Activated CD4-positive, alpha-beta T cell treated with anti-CD3 and anti-CD28 coated beads, Interleukin-2, amount 50 U/mL, for 1 hour (primary cell): ENCODE measurements at regions not wholly inside any gene's neighbourhood (a gene's known extent, or its start where the extent isn't known, plus 50 kb on each side); places are given as distances from the start of the nearest gene placed in this dataset.

Source experiments
- DNase-seq: peaks from one replicate; pipeline ENCODE4 v3.0.0-alpha.2; 2020

GRCh38 chr5:68456756-68457217 lies 241.2 kb downstream of the PIK3R1 start:
- no peak for DNase-seq

- DNase-seq, result no peak
Observed at GRCh38 chr5:68457285-68457684, 241.7 kb downstream of the PIK3R1 start.

GRCh38 chr5:68458416-68459021 lies 243.0 kb downstream of the PIK3R1 start:
- peak; percentile 9 for DNase-seq

- no peak for DNase-seq
Observed at GRCh38 chr5:68459093-68459809, 243.7 kb downstream of the PIK3R1 start.

GRCh38 chr5:68459810-68460139 lies 244.2 kb downstream of the PIK3R1 start:
- DNase-seq, result no peak

- DNase-seq, result peak; percentile 13
Observed at GRCh38 chr5:68460147-68460798, 244.7 kb downstream of the PIK3R1 start.

- DNase-seq, result no peak
Observed at GRCh38 chr5:68463606-68464005, 248.1 kb downstream of the PIK3R1 start.

GRCh38 chr5:68464424-68464823 lies 248.9 kb downstream of the PIK3R1 start:
- peak; percentile 14 for DNase-seq

GRCh38 chr5:68465133-68465532 lies 249.6 kb downstream of the PIK3R1 start:
- peak; percentile 9 for DNase-seq

- DNase-seq, result no peak
Observed at GRCh38 chr5:68465934-68466551, 250.5 kb downstream of the PIK3R1 start.

GRCh38 chr5:68467208-68467607 lies 251.7 kb downstream of the PIK3R1 start:
- DNase-seq, result no peak

GRCh38 chr5:68467794-68468193 lies 252.2 kb downstream of the PIK3R1 start:
- DNase-seq, result no peak

- DNase-seq, result no peak
Observed at GRCh38 chr5:68468322-68468721, 252.8 kb downstream of the PIK3R1 start.

GRCh38 chr5:68475476-68475983 lies 260.0 kb downstream of the PIK3R1 start:
- no peak for DNase-seq

GRCh38 chr5:68476854-68477253 lies 261.3 kb downstream of the PIK3R1 start:
- no peak for DNase-seq

GRCh38 chr5:68478301-68479095 lies 262.9 kb downstream of the PIK3R1 start:
- DNase-seq, result no peak

GRCh38 chr5:68479524-68479923 lies 264.0 kb downstream of the PIK3R1 start:
- DNase-seq, result no peak

GRCh38 chr5:68480335-68480940 lies 264.9 kb downstream of the PIK3R1 start:
- DNase-seq, result no peak

GRCh38 chr5:68482199-68482598 lies 266.6 kb downstream of the PIK3R1 start:
- no peak for DNase-seq

- DNase-seq, result no peak
Observed at GRCh38 chr5:68484307-68485068, 268.9 kb downstream of the PIK3R1 start.

GRCh38 chr5:68489556-68489955 lies 274.0 kb downstream of the PIK3R1 start:
- no peak for DNase-seq
